ENCODE measurements at regions not wholly inside any gene's neighbourhood (a gene's known extent, or its start where the extent isn't known, plus 50 kb on each side); places are given as distances from the start of the nearest gene placed in this dataset.
"Not testable (repeated sequence)": the region's sequence is repeated elsewhere in the genome, so short reads cannot be mapped to it uniquely, and the experiment has no call there.

GRCh38 chr2:106339609-106340008, 128.6 kb downstream of the RGPD3 start:
- no peak for DNase-seq (ENCODE audit: low spot score)

GRCh38 chr2:106339132-106339531, 129.1 kb downstream of the RGPD3 start:
- DNase-seq (ENCODE audit: low spot score) = no peak

GRCh38 chr2:106338043-106338442, 130.2 kb downstream of the RGPD3 start:
- no peak for DNase-seq (ENCODE audit: low spot score)

GRCh38 chr2:106336737-106337136, 131.5 kb downstream of the RGPD3 start:
- DNase-seq (ENCODE audit: low spot score) = no peak

- no peak for DNase-seq (ENCODE audit: low spot score)
These were observed 132.1 kb downstream of the RGPD3 start for GRCh38 chr2:106336108-106336507.

GRCh38 chr2:106334802-106335201, 133.4 kb downstream of the RGPD3 start:
- no peak for DNase-seq (ENCODE audit: low spot score)

- DNase-seq (ENCODE audit: low spot score) = not testable (repeated sequence)
These were observed 134.8 kb downstream of the RGPD3 start for GRCh38 chr2:106333253-106333873.

GRCh38 chr2:106332054-106332453, 136.2 kb downstream of the RGPD3 start:
- no peak for DNase-seq (ENCODE audit: low spot score)

- DNase-seq (ENCODE audit: low spot score) = not testable (repeated sequence)
These were observed 136.5 kb upstream of the UXS1 start for GRCh38 chr2:106330384-106331261.

- no peak for DNase-seq (ENCODE audit: low spot score)
These were observed 129.4 kb upstream of the UXS1 start for GRCh38 chr2:106323337-106324013.

GRCh38 chr2:106322281-106322680, 128.2 kb upstream of the UXS1 start:
- DNase-seq (ENCODE audit: low spot score) = no peak

- DNase-seq (ENCODE audit: low spot score) = not testable (repeated sequence)
These were observed 126.3 kb upstream of the UXS1 start for GRCh38 chr2:106320439-106320838.

GRCh38 chr2:106316915-106317314, 122.8 kb upstream of the UXS1 start:
- DNase-seq (ENCODE audit: low spot score) = no peak

GRCh38 chr2:106314444-106314843, 120.3 kb upstream of the UXS1 start:
- no peak for DNase-seq (ENCODE audit: low spot score)

GRCh38 chr2:106311041-106311370, 116.9 kb upstream of the UXS1 start:
- DNase-seq (ENCODE audit: low spot score) = no peak

GRCh38 chr2:106307860-106308259, 113.8 kb upstream of the UXS1 start:
- DNase-seq (ENCODE audit: low spot score) = no peak

- DNase-seq (ENCODE audit: low spot score) = no peak
These were observed 112.3 kb upstream of the UXS1 start for GRCh38 chr2:106306387-106306786.

GRCh38 chr2:106304612-106305184, 110.6 kb upstream of the UXS1 start:
- no peak for DNase-seq (ENCODE audit: low spot score)

GRCh38 chr2:106299696-106300095, 105.6 kb upstream of the UXS1 start:
- no peak for DNase-seq (ENCODE audit: low spot score)

GRCh38 chr2:106296182-106296815, 102.2 kb upstream of the UXS1 start:
- no peak for DNase-seq (ENCODE audit: low spot score)

GRCh38 chr2:106294182-106294581, 100.1 kb upstream of the UXS1 start:
- DNase-seq (ENCODE audit: low spot score) = no peak

GRCh38 chr2:106293271-106293783, 99.2 kb upstream of the UXS1 start:
- DNase-seq (ENCODE audit: low spot score) = no peak

All from CD4-positive, alpha-beta T cell treated with Interleukin-2 at 100 ng/mL for 4 hours (primary cell).